ENCODE measurements at regions not wholly inside any gene's neighbourhood (a gene's known extent, or its start where the extent isn't known, plus 50 kb on each side); places are given as distances from the start of the nearest gene placed in this dataset.

DNA sequence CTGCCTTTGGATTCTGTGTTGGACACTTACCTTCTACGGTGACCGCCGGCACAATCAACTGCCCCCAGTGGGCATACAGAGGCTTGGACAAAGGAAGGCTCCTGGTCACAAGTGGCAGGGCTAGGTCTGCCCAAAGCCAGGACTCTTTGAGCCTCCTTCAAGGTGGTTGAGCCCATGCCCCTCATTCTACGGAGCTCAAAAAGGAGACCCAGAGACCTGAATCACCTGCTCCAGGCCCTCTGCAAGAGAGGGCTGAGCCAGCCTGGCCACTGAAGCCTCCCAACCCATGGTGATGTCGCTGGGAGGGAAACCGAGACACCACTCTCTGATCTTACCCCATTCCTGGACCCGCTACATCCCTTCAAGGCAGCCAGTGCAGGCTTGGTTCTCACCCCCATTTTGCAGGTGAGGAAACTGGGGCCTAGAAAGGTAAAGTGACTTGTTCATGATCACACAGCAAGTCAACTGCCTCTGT lies 87.9 kb downstream of the INHBB start:
- TF ChIP-seq CTCF (IDR thresholded peaks at IDR 0.05; ENCODE audit: poor library complexity) (no peak), EZH2 (IDR thresholded peaks at IDR 0.05; ENCODE audit: borderline replicate concordance) (no peak)

All from hepatocyte (in vitro differentiated cells).